Superior temporal gyrus (tissue), 1 donor: ENCODE measurements at regions not wholly inside any gene's neighbourhood (a gene's known extent, or its start where the extent isn't known, plus 50 kb on each side); places are given as distances from the start of the nearest gene placed in this dataset.

Source experiments
- DNase-seq: peaks from one replicate; pipeline ENCODE4 v3.0.0-alpha.2; 2016; ENCODE audit errors: extremely low spot score

- DNase-seq = no peak
These were observed 938.3 kb upstream of the CNTNAP5 start for GRCh38 chr2:123086613-123087385.

- DNase-seq = no peak
These were observed 933.6 kb upstream of the CNTNAP5 start for GRCh38 chr2:123091471-123091870.

GRCh38 chr2:123093199-123093598 is 931.9 kb upstream of the CNTNAP5 start:
- DNase-seq = no peak

GRCh38 chr2:123095219-123095835 is 929.8 kb upstream of the CNTNAP5 start:
- no peak for DNase-seq

- DNase-seq = no peak
These were observed 926.5 kb upstream of the CNTNAP5 start for GRCh38 chr2:123098619-123099018.

- DNase-seq = no peak
These were observed 923.7 kb upstream of the CNTNAP5 start for GRCh38 chr2:123101434-123101833.

- DNase-seq = no peak
These were observed 921.2 kb upstream of the CNTNAP5 start for GRCh38 chr2:123103902-123104301.

GRCh38 chr2:123116595-123116994 is 908.5 kb upstream of the CNTNAP5 start:
- no peak for DNase-seq

GRCh38 chr2:123127236-123127635 is 897.9 kb upstream of the CNTNAP5 start:
- no peak for DNase-seq

- DNase-seq = no peak
These were observed 896.1 kb upstream of the CNTNAP5 start for GRCh38 chr2:123128951-123129350.

- no peak for DNase-seq
These were observed 888.7 kb upstream of the CNTNAP5 start for GRCh38 chr2:123136419-123136818.

- no peak for DNase-seq
These were observed 881.0 kb upstream of the CNTNAP5 start for GRCh38 chr2:123144082-123144481.

- no peak for DNase-seq
These were observed 872.0 kb upstream of the CNTNAP5 start for GRCh38 chr2:123153041-123153440.

- no peak for DNase-seq
These were observed 870.9 kb upstream of the CNTNAP5 start for GRCh38 chr2:123154195-123154594.

- no peak for DNase-seq
These were observed 868.1 kb upstream of the CNTNAP5 start for GRCh38 chr2:123157016-123157415.

- DNase-seq = no peak
These were observed 862.6 kb upstream of the CNTNAP5 start for GRCh38 chr2:123162400-123163016.

GRCh38 chr2:123163398-123163797 is 861.7 kb upstream of the CNTNAP5 start:
- DNase-seq = no peak

GRCh38 chr2:123164216-123164615 is 860.9 kb upstream of the CNTNAP5 start:
- no peak for DNase-seq

GRCh38 chr2:123165616-123166015 is 859.5 kb upstream of the CNTNAP5 start:
- DNase-seq = no peak

- no peak for DNase-seq
These were observed 845.6 kb upstream of the CNTNAP5 start for GRCh38 chr2:123179526-123179925.

GRCh38 chr2:123195957-123196356 is 829.1 kb upstream of the CNTNAP5 start:
- no peak for DNase-seq

GRCh38 chr2:123200035-123200434 is 825.1 kb upstream of the CNTNAP5 start:
- no peak for DNase-seq

GRCh38 chr2:123207245-123207644 is 817.8 kb upstream of the CNTNAP5 start:
- DNase-seq = no peak
